ENCODE measurements at regions not wholly inside any gene's neighbourhood (a gene's known extent, or its start where the extent isn't known, plus 50 kb on each side); places are given as distances from the start of the nearest gene placed in this dataset.

DNA sequence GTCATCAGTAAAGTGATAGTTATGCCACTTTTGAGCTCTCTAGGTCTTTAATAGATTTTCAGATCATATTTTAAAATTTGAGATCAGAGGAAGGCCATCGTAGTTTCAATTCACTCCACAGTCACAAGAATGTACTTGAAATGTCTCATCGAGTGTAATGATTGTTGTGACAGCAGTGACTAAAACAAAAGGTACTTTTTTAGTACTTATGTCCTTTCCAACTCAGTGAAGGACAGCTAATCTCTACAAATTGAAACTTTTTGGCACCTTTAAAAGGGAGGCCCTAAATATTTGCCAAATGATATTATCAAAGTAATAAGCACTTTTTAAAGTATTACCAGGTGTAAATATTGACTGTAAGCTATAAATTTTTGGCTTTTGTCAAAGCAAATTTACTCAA, 702.9 kb upstream of the GRM3 start:
- DNase-seq (ENCODE audit: low read depth): no peak
- TF ChIP-seq, protein P1, sequence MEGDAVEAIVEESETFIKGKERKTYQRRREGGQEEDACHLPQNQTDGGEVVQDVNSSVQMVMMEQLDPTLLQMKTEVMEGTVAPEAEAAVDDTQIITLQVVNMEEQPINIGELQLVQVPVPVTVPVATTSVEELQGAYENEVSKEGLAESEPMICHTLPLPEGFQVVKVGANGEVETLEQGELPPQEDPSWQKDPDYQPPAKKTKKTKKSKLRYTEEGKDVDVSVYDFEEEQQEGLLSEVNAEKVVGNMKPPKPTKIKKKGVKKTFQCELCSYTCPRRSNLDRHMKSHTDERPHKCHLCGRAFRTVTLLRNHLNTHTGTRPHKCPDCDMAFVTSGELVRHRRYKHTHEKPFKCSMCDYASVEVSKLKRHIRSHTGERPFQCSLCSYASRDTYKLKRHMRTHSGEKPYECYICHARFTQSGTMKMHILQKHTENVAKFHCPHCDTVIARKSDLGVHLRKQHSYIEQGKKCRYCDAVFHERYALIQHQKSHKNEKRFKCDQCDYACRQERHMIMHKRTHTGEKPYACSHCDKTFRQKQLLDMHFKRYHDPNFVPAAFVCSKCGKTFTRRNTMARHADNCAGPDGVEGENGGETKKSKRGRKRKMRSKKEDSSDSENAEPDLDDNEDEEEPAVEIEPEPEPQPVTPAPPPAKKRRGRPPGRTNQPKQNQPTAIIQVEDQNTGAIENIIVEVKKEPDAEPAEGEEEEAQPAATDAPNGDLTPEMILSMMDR (IDR thresholded peaks at IDR 0.05; ENCODE audit: insufficient read depth, low read length, severe bottlenecking): no peak
- Histone ChIP-seq H3K27me3 (ENCODE audit: control insufficient read depth, insufficient read depth, low read length) (no peaks in the 10 kb centered on the region), H3K36me3 (ENCODE audit: control insufficient read depth, insufficient read depth, low read length) (no peaks in the 10 kb centered on the region), H3K4me3 (ENCODE audit: low read depth, low read length) (no peak overlapping the region)
- FAIRE-seq: no peak

DNA sequence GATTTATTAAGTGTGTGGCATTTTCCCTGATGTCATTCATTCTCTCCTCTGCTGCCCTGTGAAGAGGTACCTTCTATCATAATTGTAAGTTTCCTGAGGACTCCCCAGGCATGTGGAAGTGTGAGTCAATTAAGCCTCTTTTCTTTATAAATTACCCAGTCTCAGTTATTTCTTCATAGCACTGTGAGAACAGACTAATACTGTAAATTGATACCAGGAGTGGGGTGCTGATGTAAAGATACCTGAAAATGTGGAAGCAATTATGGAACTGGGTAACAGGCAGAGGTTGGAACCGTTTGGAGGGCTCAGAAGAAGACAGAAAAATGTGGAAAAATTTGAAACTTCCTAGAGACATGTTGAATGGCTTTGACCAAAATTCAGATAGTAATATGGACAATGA, 711.8 kb upstream of the GRM3 start:
- Histone ChIP-seq H3K36me3 (ENCODE audit: control insufficient read depth, insufficient read depth, low read length) (no peaks in the 10 kb centered on the region), H3K4me3 (ENCODE audit: low read depth, low read length) (no peak overlapping the region), H3K27me3 (ENCODE audit: control insufficient read depth, insufficient read depth, low read length) (no peaks in the 10 kb centered on the region)
- DNase-seq (ENCODE audit: low read depth): no peak
- TF ChIP-seq, protein P1 (IDR thresholded peaks at IDR 0.05; ENCODE audit: insufficient read depth, low read length, severe bottlenecking): no peak
- no peak for FAIRE-seq

DNA sequence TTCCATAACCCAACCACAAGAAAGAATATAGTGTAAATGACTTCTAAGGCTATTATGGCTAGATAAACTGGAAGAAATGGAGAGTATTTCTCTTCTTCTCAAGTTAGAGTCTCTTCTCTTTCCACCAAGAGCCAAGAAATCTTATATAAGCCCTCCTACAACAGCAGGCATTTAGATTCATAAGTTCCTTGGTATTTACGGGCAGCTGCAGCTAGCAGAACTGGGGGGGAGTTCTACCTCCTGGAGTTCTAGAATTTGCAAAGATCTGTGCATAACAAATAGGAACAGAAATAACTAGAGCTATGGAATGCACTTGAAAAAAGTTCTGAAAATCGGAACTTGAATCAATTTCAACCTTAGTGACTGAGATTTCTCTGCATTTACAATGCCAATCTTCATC, 715.2 kb upstream of the GRM3 start:
- no peak for DNase-seq (ENCODE audit: low read depth)
- no peak overlapping the region for H3K4me3 ChIP-seq (ENCODE audit: low read depth, low read length)
- no peak for FAIRE-seq
- H3K36me3 ChIP-seq (ENCODE audit: control insufficient read depth, insufficient read depth, low read length): no peaks in the 10 kb centered on the region
- no peaks in the 10 kb centered on the region for H3K27me3 ChIP-seq (ENCODE audit: control insufficient read depth, insufficient read depth, low read length)
- TF ChIP-seq, protein P1 (IDR thresholded peaks at IDR 0.05; ENCODE audit: insufficient read depth, low read length, severe bottlenecking): no peak

DNA sequence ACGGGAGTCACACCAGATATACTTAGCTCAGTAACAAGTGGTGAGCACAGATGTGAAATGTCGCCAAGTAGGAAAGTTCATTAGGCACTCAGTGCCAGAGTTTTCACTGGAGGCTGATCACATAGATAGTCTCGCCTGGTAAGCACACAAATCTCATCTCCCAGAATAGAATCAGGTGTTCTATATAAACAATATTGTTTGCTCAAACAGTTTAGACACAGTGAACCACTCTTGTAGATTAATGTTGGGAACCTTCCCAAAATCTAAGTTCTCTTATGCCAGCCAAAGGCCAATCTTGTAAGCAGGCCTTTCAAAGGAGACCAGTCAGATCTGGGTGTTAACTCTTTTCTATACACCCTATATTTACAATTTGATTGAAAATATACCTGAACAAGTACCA, 716.5 kb upstream of the GRM3 start:
- no peaks in the 10 kb centered on the region for H3K27me3 ChIP-seq (ENCODE audit: control insufficient read depth, insufficient read depth, low read length)
- no peaks in the 10 kb centered on the region for H3K36me3 ChIP-seq (ENCODE audit: control insufficient read depth, insufficient read depth, low read length)
- DNase-seq (ENCODE audit: low read depth): no peak
- TF ChIP-seq, protein P1 (IDR thresholded peaks at IDR 0.05; ENCODE audit: insufficient read depth, low read length, severe bottlenecking): no peak
- no peak overlapping the region for H3K4me3 ChIP-seq (ENCODE audit: low read depth, low read length)
- FAIRE-seq: no peak

DNA sequence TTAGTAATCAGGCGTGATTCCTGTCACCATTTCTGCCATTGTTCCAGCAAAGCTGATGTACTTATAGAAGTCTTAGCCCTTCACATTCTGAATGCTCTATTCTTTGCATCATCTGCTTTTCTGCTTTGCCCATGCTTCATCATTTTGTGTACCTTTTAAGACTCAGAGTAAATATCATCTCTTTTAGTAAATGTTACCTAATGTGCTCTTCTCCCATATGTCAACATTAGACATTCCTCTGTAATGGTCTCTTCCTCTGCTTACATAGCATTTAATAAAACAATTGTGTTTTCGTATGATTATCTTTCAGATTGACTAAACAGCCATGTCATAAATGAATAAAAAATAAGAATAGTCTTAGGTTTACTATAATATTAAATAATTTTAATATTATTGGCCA, 719.6 kb upstream of the GRM3 start:
- no peak overlapping the region for H3K4me3 ChIP-seq (ENCODE audit: low read depth, low read length)
- H3K36me3 ChIP-seq (ENCODE audit: control insufficient read depth, insufficient read depth, low read length): no peaks in the 10 kb centered on the region
- no peak for FAIRE-seq
- DNase-seq (ENCODE audit: low read depth): no peak
- TF ChIP-seq, protein P1 (IDR thresholded peaks at IDR 0.05; ENCODE audit: insufficient read depth, low read length, severe bottlenecking): no peak
- H3K27me3 ChIP-seq (ENCODE audit: control insufficient read depth, insufficient read depth, low read length): no peaks in the 10 kb centered on the region

DNA sequence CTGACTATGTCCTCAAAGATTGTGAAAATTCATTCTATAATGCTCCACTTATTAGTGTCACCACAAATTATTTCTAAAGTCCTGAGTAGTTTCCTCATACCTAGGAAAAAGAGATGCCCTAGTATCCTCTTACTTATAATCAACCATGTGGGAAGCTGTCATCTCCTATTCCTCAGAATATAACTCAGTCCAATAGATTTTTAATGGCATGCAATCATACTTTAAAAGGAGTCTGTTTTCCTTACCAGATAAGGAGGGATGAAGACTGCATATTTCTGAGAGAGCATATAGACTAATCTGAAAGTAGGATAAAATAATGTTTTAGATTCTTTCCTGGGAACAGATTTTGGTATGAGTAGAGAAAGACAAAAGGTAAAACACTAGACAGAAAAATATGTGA, 727.7 kb upstream of the GRM3 start:
- no peak overlapping the region for H3K4me3 ChIP-seq (ENCODE audit: low read depth, low read length)
- H3K36me3 ChIP-seq (ENCODE audit: control insufficient read depth, insufficient read depth, low read length): no peaks in the 10 kb centered on the region
- DNase-seq (ENCODE audit: low read depth) (no peak), FAIRE-seq (no peak)
- H3K27me3 ChIP-seq (ENCODE audit: control insufficient read depth, insufficient read depth, low read length): no peaks in the 10 kb centered on the region
- TF ChIP-seq, protein P1 (IDR thresholded peaks at IDR 0.05; ENCODE audit: insufficient read depth, low read length, severe bottlenecking): no peak
